ENCODE measurements at regions not wholly inside any gene's neighbourhood (a gene's known extent, or its start where the extent isn't known, plus 50 kb on each side); places are given as distances from the start of the nearest gene placed in this dataset.

GRCh38 chr13:75136151-75136550, 345.8 kb downstream of the TBC1D4 start:
- Histone ChIP-seq H3K27ac (ENCODE audit: low read depth, low read length) (no peak overlapping the region), H3K18ac (ENCODE audit: extremely low read depth, low read length) (no peak overlapping the region), H2BK12ac (ENCODE audit: low read depth, low read length) (no peak overlapping the region), H3K23me2 (ENCODE audit: low read depth, low read length) (no peaks in the 10 kb centered on the region), H3K79me2 (ENCODE audit: control insufficient read depth in 1 of 2, insufficient read depth in 2 of 2, low read length in 2 of 2) (no peaks in the 10 kb centered on the region), H4K8ac (ENCODE audit: extremely low read depth, insufficient read depth, low read length) (no peak overlapping the region), H3K4me2 (ENCODE audit: insufficient read depth in 1 of 2, low read depth in 2 of 2, low read length in 2 of 2) (no peak overlapping the region), H2BK15ac (ENCODE audit: low read length) (no peak overlapping the region), H2AK5ac (ENCODE audit: low read depth, low read length) (no peak overlapping the region), H2AFZ (ENCODE audit: low read length) (no peak overlapping the region), H2BK20ac (ENCODE audit: low read length) (no peak overlapping the region), H4K5ac (ENCODE audit: insufficient read length, low read depth, low read length) (no peak overlapping the region), H3K56ac (replicated peaks; ENCODE audit: insufficient read length, low read depth, low read length) (no peak overlapping the region), H4K20me1 (replicated peaks in 1 of 2; ENCODE audit: control insufficient read depth in 1 of 2, insufficient read depth in 2 of 2, low read length in 2 of 2) (no peaks in the 10 kb centered on the region), H3K4me1 (replicated peaks in 1 of 4; ENCODE audit: control insufficient read depth in 3 of 4, insufficient read depth in 4 of 4, low read length in 3 of 4) (no peaks in the 10 kb centered on the region), H2BK120ac (replicated peaks; ENCODE audit: low read depth, low read length) (no peak overlapping the region), H3K23ac (ENCODE audit: insufficient read length) (no peak overlapping the region), H3K36me3 (ENCODE audit: control insufficient read depth in 2 of 4, insufficient read depth in 4 of 4, low read length in 3 of 4) (no peaks in the 10 kb centered on the region), H3K4ac (replicated peaks; ENCODE audit: insufficient read length, low read depth, low read length) (no peak overlapping the region), H3K14ac (ENCODE audit: insufficient read length) (no peak overlapping the region), H3K9ac (replicated peaks in 1 of 4; ENCODE audit: extremely low read depth in 1 of 4, low read depth in 3 of 4, low read length in 3 of 4) (no peak overlapping the region), H2BK5ac (ENCODE audit: low read depth, low read length) (no peak overlapping the region), H3K4me3 (ENCODE audit: extremely low read depth in 1 of 4, insufficient read depth in 2 of 4, low read depth in 3 of 4, low read length in 4 of 4) (no peak overlapping the region), H3K9me3 (ENCODE audit: insufficient read depth in 2 of 2, low read depth in 1 of 2, low read length in 1 of 2) (peaks cover 9 to 14% of the 10 kb centered on the region in 2 experiments; a peak in 3 of 4 replicates), H4K91ac (replicated peaks; ENCODE audit: insufficient read length, low read length) (no peak overlapping the region), H3K27me3 (replicated peaks in 1 of 4; ENCODE audit: control insufficient read depth in 3 of 4, extremely low read depth in 1 of 4, insufficient read depth in 3 of 4, low read length in 3 of 4) (no peaks in the 10 kb centered on the region), H3K79me1 (ENCODE audit: low read depth, low read length) (no peaks in the 10 kb centered on the region)
- FAIRE-seq: no peak
- WGBS, 2 experiments (ENCODE audit: extremely low coverage in 1 of 2, insufficient coverage in 1 of 2, insufficient read length in 1 of 2, insufficient replicate concordance in 2 of 2, low coverage in 1 of 2, low lambda C conversion rate in 2 of 2, missing lambda C conversion rate in 1 of 2): 100% methylated on average over 1 of the region's 1 CpG; no CpG with 5 or more reads in 1 of the 2 experiments
- TF ChIP-seq KDM1A (IDR thresholded peaks at IDR 0.05; ENCODE audit: borderline replicate concordance, low read length) (no peak), HDAC6 (IDR thresholded peaks at IDR 0.05; ENCODE audit: low read depth, low read length) (no peak), POLR2AphosphoS5 (IDR thresholded peaks at IDR 0.05; ENCODE audit: low read depth, low read length) (no peak), CBX5 (IDR thresholded peaks at IDR 0.05; ENCODE audit: low read depth, low read length) (no peak), YY1 (IDR thresholded peaks at IDR 0.05; ENCODE audit: low read depth, low read length) (no peak), NANOG (IDR thresholded peaks at IDR 0.05; ENCODE audit: insufficient read depth, low read depth, low read length, poor library complexity, severe bottlenecking) (no peak), SP4 (IDR thresholded peaks at IDR 0.05; ENCODE audit: low read length) (no peak), SRF (IDR thresholded peaks at IDR 0.05; ENCODE audit: low read depth, low read length) (no peak), HDAC2 (IDR thresholded peaks at IDR 0.05; ENCODE audit: borderline replicate concordance in 1 of 2, low read depth in 2 of 2, low read length in 2 of 2) (no peak), MAFK (IDR thresholded peaks at IDR 0.05; ENCODE audit: low read depth, low read length) (no peak), POU5F1 (IDR thresholded peaks at IDR 0.05; ENCODE audit: low read depth, low read length) (no peak), SP1 (IDR thresholded peaks at IDR 0.05; ENCODE audit: low read depth, low read length) (no peak), BRCA1 (IDR thresholded peaks at IDR 0.05; ENCODE audit: low read depth, low read length) (no peak), CHD2 (IDR thresholded peaks at IDR 0.05; ENCODE audit: low read length) (no peak)
- DNase-seq (ENCODE audit: low read depth in 1 of 2, low spot score in 2 of 2): no peak
- ChIA-PET CTCF (ENCODE audit: partially characterized antibody) (interaction anchor here (0.6 kb wide), 1 partner anchor 9 kb away, joined by 5 read pairs; no protein-coding TSS in a partner anchor), POLR2A (ENCODE audit: partially characterized antibody) (no interaction called here)
